ENCODE measurements at regions not wholly inside any gene's neighbourhood (a gene's known extent, or its start where the extent isn't known, plus 50 kb on each side); places are given as distances from the start of the nearest gene placed in this dataset.
A peak's percentile ranks its signal among the peaks of the same experiment; 100 is the strongest.

GRCh38 chr3:68315546-68315945 is 616.8 kb downstream of the TAFA4 start:
- DNase-seq (ENCODE audit: low read depth), result no peak

- DNase-seq (ENCODE audit: low read depth), result peak; percentile 27
Measured at GRCh38 chr3:68306571-68306970, 625.8 kb downstream of the TAFA4 start.

- DNase-seq (ENCODE audit: low read depth), result no peak
Measured at GRCh38 chr3:68295457-68295856, 636.9 kb downstream of the TAFA4 start.

- DNase-seq (ENCODE audit: low read depth), result no peak
Measured at GRCh38 chr3:68290333-68290732, 635.9 kb upstream of the SUCLG2 start.

- DNase-seq (ENCODE audit: low read depth), result no peak
Measured at GRCh38 chr3:68288085-68288484, 633.7 kb upstream of the SUCLG2 start.

GRCh38 chr3:68287101-68287500 is 632.7 kb upstream of the SUCLG2 start:
- DNase-seq (ENCODE audit: low read depth), result no peak

GRCh38 chr3:68274286-68274685 is 619.9 kb upstream of the SUCLG2 start:
- no peak for DNase-seq (ENCODE audit: low read depth)

GRCh38 chr3:68271145-68271544 is 616.7 kb upstream of the SUCLG2 start:
- peak; percentile 4 for DNase-seq (ENCODE audit: low read depth)

- DNase-seq (ENCODE audit: low read depth), result no peak
Measured at GRCh38 chr3:68256635-68257223, 602.3 kb upstream of the SUCLG2 start.

GRCh38 chr3:68249265-68249664 is 594.9 kb upstream of the SUCLG2 start:
- no peak for DNase-seq (ENCODE audit: low read depth)

- DNase-seq (ENCODE audit: low read depth), result no peak
Measured at GRCh38 chr3:68242606-68243005, 588.2 kb upstream of the SUCLG2 start.

GRCh38 chr3:68239542-68239941 is 585.1 kb upstream of the SUCLG2 start:
- DNase-seq (ENCODE audit: low read depth), result no peak

GRCh38 chr3:68234076-68234780 is 579.8 kb upstream of the SUCLG2 start:
- no peak for DNase-seq (ENCODE audit: low read depth)

- DNase-seq (ENCODE audit: low read depth), result no peak
Measured at GRCh38 chr3:68228856-68229255, 574.4 kb upstream of the SUCLG2 start.

GRCh38 chr3:68220832-68221231 is 566.4 kb upstream of the SUCLG2 start:
- DNase-seq (ENCODE audit: low read depth), result no peak

- DNase-seq (ENCODE audit: low read depth), result no peak
Measured at GRCh38 chr3:68211637-68212036, 557.2 kb upstream of the SUCLG2 start.

- DNase-seq (ENCODE audit: low read depth), result no peak
Measured at GRCh38 chr3:68210635-68211034, 556.2 kb upstream of the SUCLG2 start.

GRCh38 chr3:68207327-68207726 is 552.9 kb upstream of the SUCLG2 start:
- DNase-seq (ENCODE audit: low read depth), result no peak

- peak; percentile 11 for DNase-seq (ENCODE audit: low read depth)
Measured at GRCh38 chr3:68206524-68207117, 552.2 kb upstream of the SUCLG2 start.

- DNase-seq (ENCODE audit: low read depth), result no peak
Measured at GRCh38 chr3:68186733-68187132, 532.3 kb upstream of the SUCLG2 start.

- no peak for DNase-seq (ENCODE audit: low read depth)
Measured at GRCh38 chr3:68176600-68176999, 522.2 kb upstream of the SUCLG2 start.

GRCh38 chr3:68173012-68173634 is 518.7 kb upstream of the SUCLG2 start:
- DNase-seq (ENCODE audit: low read depth), result no peak

GRCh38 chr3:68172039-68172438 is 517.6 kb upstream of the SUCLG2 start:
- no peak for DNase-seq (ENCODE audit: low read depth)
